NCI-H460 (cell line): ENCODE measurements at regions not wholly inside any gene's neighbourhood (a gene's known extent, or its start where the extent isn't known, plus 50 kb on each side); places are given as distances from the start of the nearest gene placed in this dataset.
"Not testable (repeated sequence)": the region's sequence is repeated elsewhere in the genome, so short reads cannot be mapped to it uniquely, and the experiment has no call there.

Experiments
- DNase-seq: peaks from one replicate; pipeline ENCODE4 v3.0.0-alpha.2; 2016; ENCODE audit warnings: low read depth; ENCODE audit errors: extremely low read depth

GRCh38 chr9:100794738-100795269, 216.9 kb downstream of the CAVIN4 start:
- DNase-seq, result no peak

- no peak for DNase-seq
Observed at GRCh38 chr9:100803956-100804355, 224.6 kb upstream of the PLPPR1 start.

- no peak for DNase-seq
Observed at GRCh38 chr9:100811643-100812042, 216.9 kb upstream of the PLPPR1 start.

GRCh38 chr9:100813871-100814270, 214.7 kb upstream of the PLPPR1 start:
- no peak for DNase-seq

GRCh38 chr9:100819980-100820379, 208.5 kb upstream of the PLPPR1 start:
- no peak for DNase-seq

GRCh38 chr9:100833035-100833434, 195.5 kb upstream of the PLPPR1 start:
- DNase-seq, result not testable (repeated sequence)

- DNase-seq, result no peak
Observed at GRCh38 chr9:100838857-100839256, 189.7 kb upstream of the PLPPR1 start.

- DNase-seq, result no peak
Observed at GRCh38 chr9:100848726-100849125, 179.8 kb upstream of the PLPPR1 start.

- no peak for DNase-seq
Observed at GRCh38 chr9:100852088-100852487, 176.4 kb upstream of the PLPPR1 start.

- DNase-seq, result no peak
Observed at GRCh38 chr9:100856238-100856637, 172.3 kb upstream of the PLPPR1 start.

- DNase-seq, result no peak
Observed at GRCh38 chr9:100865111-100865510, 163.4 kb upstream of the PLPPR1 start.

- DNase-seq, result no peak
Observed at GRCh38 chr9:100865648-100866047, 162.9 kb upstream of the PLPPR1 start.

- DNase-seq, result no peak
Observed at GRCh38 chr9:100869326-100869725, 159.2 kb upstream of the PLPPR1 start.

- DNase-seq, result no peak
Observed at GRCh38 chr9:100879884-100880283, 148.6 kb upstream of the PLPPR1 start.

GRCh38 chr9:100880284-100880683, 148.2 kb upstream of the PLPPR1 start:
- no peak for DNase-seq

GRCh38 chr9:100884518-100884917, 144.0 kb upstream of the PLPPR1 start:
- DNase-seq, result no peak

- DNase-seq, result no peak
Observed at GRCh38 chr9:100890321-100890720, 138.2 kb upstream of the PLPPR1 start.

GRCh38 chr9:100911273-100911672, 117.3 kb upstream of the PLPPR1 start:
- no peak for DNase-seq

- DNase-seq, result no peak
Observed at GRCh38 chr9:100913257-100913656, 115.3 kb upstream of the PLPPR1 start.

- DNase-seq, result no peak
Observed at GRCh38 chr9:100914266-100914665, 114.3 kb upstream of the PLPPR1 start.

GRCh38 chr9:100919506-100919905, 109.0 kb upstream of the PLPPR1 start:
- DNase-seq, result no peak

GRCh38 chr9:100926366-100926765, 102.2 kb upstream of the PLPPR1 start:
- DNase-seq, result no peak

GRCh38 chr9:100927763-100928162, 100.8 kb upstream of the PLPPR1 start:
- no peak for DNase-seq
